Erythroblast (primary cell): ENCODE measurements at regions not wholly inside any gene's neighbourhood (a gene's known extent, or its start where the extent isn't known, plus 50 kb on each side); places are given as distances from the start of the nearest gene placed in this dataset.
A peak's percentile ranks its signal among the peaks of the same experiment; 100 is the strongest.

Experiments used
- DNase-seq, 2 experiments: peaks; one replicate each; lab custom pipeline; 2025; lab: John Stamatoyannopoulos, UW
- GATA1 ChIP-seq: IDR thresholded peaks from 2 replicates; pipeline ENCODE4 v1.6.1; 2011; ENCODE audit warnings: low read depth, mild to moderate bottlenecking, control low read depth, low read length, moderate library complexity
- POLR2A ChIP-seq: IDR thresholded peaks from 2 replicates; pipeline ENCODE4 v1.6.1; 2011; ENCODE audit warnings: mild to moderate bottlenecking, low read length

GRCh38 chr6:95175927-95176675, 401.2 kb upstream of the MANEA start:
- TF ChIP-seq GATA1 = no peak
- TF ChIP-seq POLR2A = no peak
- DNase-seq = no peak

GRCh38 chr6:95185874-95186273, 391.5 kb upstream of the MANEA start:
- DNase-seq = no peak
- TF ChIP-seq POLR2A (no peak), GATA1 (no peak)

GRCh38 chr6:95186710-95187109, 390.6 kb upstream of the MANEA start:
- DNase-seq = no peak
- TF ChIP-seq GATA1 (no peak), POLR2A (no peak)

- DNase-seq = no peak
- TF ChIP-seq POLR2A = no peak
These were observed 379.7 kb upstream of the MANEA start for GRCh38 chr6:95197590-95197989.

GRCh38 chr6:95203153-95203754, 374.1 kb upstream of the MANEA start:
- peak; percentile 27 to 44 for DNase-seq
- no peak for TF ChIP-seq POLR2A
- TF ChIP-seq GATA1 = no peak

- TF ChIP-seq POLR2A (no peak), GATA1 (no peak)
- no peak for DNase-seq
These were observed 373.2 kb upstream of the MANEA start for GRCh38 chr6:95204178-95204577.

GRCh38 chr6:95208621-95209020, 368.7 kb upstream of the MANEA start:
- no peak for DNase-seq
- no peak for TF ChIP-seq POLR2A
- TF ChIP-seq GATA1 = no peak

GRCh38 chr6:95209074-95209473, 368.3 kb upstream of the MANEA start:
- DNase-seq = no peak
- TF ChIP-seq GATA1 = no peak
- no peak for TF ChIP-seq POLR2A

GRCh38 chr6:95216555-95216954, 360.8 kb upstream of the MANEA start:
- TF ChIP-seq POLR2A = no peak
- TF ChIP-seq GATA1 = no peak
- no peak for DNase-seq

GRCh38 chr6:95227351-95227750, 350.0 kb upstream of the MANEA start:
- no peak for TF ChIP-seq GATA1
- TF ChIP-seq POLR2A = no peak
- no peak for DNase-seq

- DNase-seq = no peak
- TF ChIP-seq GATA1 (no peak), POLR2A (no peak)
These were observed 348.7 kb upstream of the MANEA start for GRCh38 chr6:95228636-95229035.

- DNase-seq = no peak
- TF ChIP-seq POLR2A (no peak), GATA1 (no peak)
These were observed 347.1 kb upstream of the MANEA start for GRCh38 chr6:95230071-95230740.

- DNase-seq = no peak
- TF ChIP-seq POLR2A (no peak), GATA1 (no peak)
These were observed 345.9 kb upstream of the MANEA start for GRCh38 chr6:95231416-95231815.

GRCh38 chr6:95232446-95232845, 344.9 kb upstream of the MANEA start:
- DNase-seq = no peak
- no peak for TF ChIP-seq POLR2A
- TF ChIP-seq GATA1 = no peak

- no peak for TF ChIP-seq GATA1
- no peak for TF ChIP-seq POLR2A
These were observed 343.5 kb upstream of the MANEA start for GRCh38 chr6:95233879-95234278.

More at GRCh38 chr6:95233879-95234278, 343.5 kb upstream of the MANEA start:
- no peak for DNase-seq
